ENCODE measurements at regions not wholly inside any gene's neighbourhood (a gene's known extent, or its start where the extent isn't known, plus 50 kb on each side); places are given as distances from the start of the nearest gene placed in this dataset.

GRCh38 chr4:179803857-179804256, 2361.6 kb upstream of the AGA start:
- Histone ChIP-seq H3K27ac (replicated peaks) (no peak overlapping the region), H3K4me3 (replicated peaks; ENCODE audit: insufficient read depth, low read length) (no peak overlapping the region), H3K27me3 (ENCODE audit: insufficient read depth, poor library complexity, severe bottlenecking) (no peaks in the 10 kb centered on the region)
- no peak for TF ChIP-seq SPI1 (IDR thresholded peaks at IDR 0.05; ENCODE audit: borderline replicate concordance, low read depth)
- TF ChIP-seq POLR2AphosphoS5 (IDR thresholded peaks at IDR 0.05; ENCODE audit: low read depth): no peak
- TF ChIP-seq CTCF (IDR thresholded peaks at IDR 0.05; ENCODE audit: insufficient read depth, low read length): no peak
- no peak for TF ChIP-seq GABPA (IDR thresholded peaks at IDR 0.05; ENCODE audit: low read depth)
- no peak for TF ChIP-seq REST (IDR thresholded peaks at IDR 0.05; ENCODE audit: insufficient replicate concordance, low read depth)
- DNase-seq (ENCODE audit: low read depth in 1 of 2, low spot score in 1 of 2): no peak

DNA sequence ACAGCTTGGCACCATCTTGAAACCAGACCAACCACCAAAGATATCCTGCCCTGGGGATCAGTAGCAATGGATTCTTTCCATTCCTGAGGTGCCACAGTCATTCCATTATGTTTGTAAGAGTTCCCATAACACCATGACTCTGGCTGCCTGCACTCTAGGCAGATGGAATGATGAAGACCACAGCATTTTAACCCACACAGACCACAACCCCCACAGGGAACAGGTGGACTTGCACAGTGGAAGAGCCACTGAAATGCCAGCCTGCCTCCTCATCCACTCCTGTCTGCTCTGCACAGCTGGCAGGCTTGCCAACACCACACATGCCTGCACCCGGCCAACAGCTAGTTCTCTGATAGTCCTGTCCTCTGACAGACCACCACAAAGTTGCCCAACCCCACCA, 2362.2 kb upstream of the AGA start:
- no peak for DNase-seq (ENCODE audit: low read depth in 1 of 2, low spot score in 1 of 2)
- no peak for TF ChIP-seq CTCF (IDR thresholded peaks at IDR 0.05; ENCODE audit: insufficient read depth, low read length)
- TF ChIP-seq GABPA (IDR thresholded peaks at IDR 0.05; ENCODE audit: low read depth): no peak
- TF ChIP-seq SPI1 (IDR thresholded peaks at IDR 0.05; ENCODE audit: borderline replicate concordance, low read depth): no peak
- TF ChIP-seq POLR2AphosphoS5 (IDR thresholded peaks at IDR 0.05; ENCODE audit: low read depth): no peak
- TF ChIP-seq REST (IDR thresholded peaks at IDR 0.05; ENCODE audit: insufficient replicate concordance, low read depth): no peak

GRCh38 chr4:179817317-179817716, 2375.1 kb upstream of the AGA start:
- no peak for DNase-seq (ENCODE audit: low read depth in 1 of 2, low spot score in 1 of 2)
- H3K4me3 ChIP-seq (replicated peaks; ENCODE audit: insufficient read depth, low read length): no peak overlapping the region
- H3K27ac ChIP-seq (replicated peaks): no peak overlapping the region
- no peaks in the 10 kb centered on the region for H3K27me3 ChIP-seq (ENCODE audit: insufficient read depth, poor library complexity, severe bottlenecking)
- TF ChIP-seq GABPA (IDR thresholded peaks at IDR 0.05; ENCODE audit: low read depth): no peak
- TF ChIP-seq REST (IDR thresholded peaks at IDR 0.05; ENCODE audit: insufficient replicate concordance, low read depth): no peak
- TF ChIP-seq SPI1 (IDR thresholded peaks at IDR 0.05; ENCODE audit: borderline replicate concordance, low read depth): no peak
- TF ChIP-seq CTCF (IDR thresholded peaks at IDR 0.05; ENCODE audit: insufficient read depth, low read length): no peak
- TF ChIP-seq POLR2AphosphoS5 (IDR thresholded peaks at IDR 0.05; ENCODE audit: low read depth): no peak

More for the DNA sequence above, 2362.2 kb upstream of the AGA start:
- H3K4me3 ChIP-seq (replicated peaks; ENCODE audit: insufficient read depth, low read length): no peak overlapping the region
- no peak overlapping the region for H3K27ac ChIP-seq (replicated peaks)
- no peaks in the 10 kb centered on the region for H3K27me3 ChIP-seq (ENCODE audit: insufficient read depth, poor library complexity, severe bottlenecking)

Measured in HL-60 (cell line).